Vagina (tissue), 2 donors: ENCODE measurements at regions not wholly inside any gene's neighbourhood (a gene's known extent, or its start where the extent isn't known, plus 50 kb on each side); places are given as distances from the start of the nearest gene placed in this dataset.

Experiments
- CTCF ChIP-seq, 3 experiments: fragments of 450-650 bp in 2 of 3; fragments of 200-600 bp in 1 of 3; sonication (generic) in 1 of 3; IDR thresholded peaks; one replicate each; pipeline ENCODE4 v1.5.1; 2017 to 2019; ENCODE audit warnings: antibody characterized with exemption in 3 of 3, mild to moderate bottlenecking in 2 of 3, moderate library complexity in 2 of 3
- POLR2AphosphoS5 ChIP-seq, 2 donors: sonication (generic); formaldehyde crosslinking; IDR thresholded peaks; one replicate each; pipeline ENCODE4 v1.9.0; 2017; ENCODE audit warnings: antibody characterized with exemption in 2 of 2, mild to moderate bottlenecking in 2 of 2, low read depth in 1 of 2; ENCODE audit not compliant: insufficient read depth in 1 of 2

DNA sequence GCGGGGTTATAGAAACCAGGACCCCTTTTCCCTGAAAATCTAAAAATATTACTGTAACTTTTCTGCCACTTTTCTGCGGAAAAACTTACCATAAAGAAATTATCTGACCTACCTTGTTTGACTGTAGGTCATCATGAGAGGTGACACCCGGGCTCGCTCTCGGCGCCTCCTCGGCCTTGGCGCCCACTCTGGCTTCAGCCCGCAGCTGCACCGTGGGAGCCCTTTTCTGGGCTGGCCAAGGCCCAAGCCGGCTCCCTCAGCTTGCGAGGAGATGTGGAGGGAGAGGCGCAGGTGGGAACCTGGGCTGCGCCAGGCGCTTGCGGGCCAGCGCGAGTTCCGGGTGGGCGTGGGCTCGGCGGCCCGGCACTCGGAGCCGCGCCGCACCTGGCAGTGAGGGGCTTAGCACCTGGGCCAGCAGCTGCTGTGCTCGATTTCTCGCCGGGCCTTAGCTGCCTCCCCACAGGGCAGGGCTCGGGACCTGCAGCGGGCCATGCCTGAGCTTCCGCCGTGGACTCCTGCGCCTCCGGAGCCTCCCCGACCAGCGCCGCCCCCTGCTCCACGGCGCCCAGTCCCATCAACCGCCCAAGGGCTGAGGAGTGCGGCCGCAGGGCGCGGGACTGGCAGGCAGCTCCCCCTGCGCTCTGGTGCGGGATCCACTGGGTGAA lies 107.7 kb upstream of the DNAJC10 start:
- TF ChIP-seq CTCF (IDR thresholded peaks at IDR 0.05), result no peak
- TF ChIP-seq POLR2AphosphoS5 (IDR thresholded peaks at IDR 0.05; ENCODE audit: insufficient read depth in 1 of 2, low read depth in 1 of 2), result no peak
